ENCODE measurements at regions not wholly inside any gene's neighbourhood (a gene's known extent, or its start where the extent isn't known, plus 50 kb on each side); places are given as distances from the start of the nearest gene placed in this dataset.
"Not testable (repeated sequence)": the region's sequence is repeated elsewhere in the genome, so short reads cannot be mapped to it uniquely, and the experiment has no call there.

DNA sequence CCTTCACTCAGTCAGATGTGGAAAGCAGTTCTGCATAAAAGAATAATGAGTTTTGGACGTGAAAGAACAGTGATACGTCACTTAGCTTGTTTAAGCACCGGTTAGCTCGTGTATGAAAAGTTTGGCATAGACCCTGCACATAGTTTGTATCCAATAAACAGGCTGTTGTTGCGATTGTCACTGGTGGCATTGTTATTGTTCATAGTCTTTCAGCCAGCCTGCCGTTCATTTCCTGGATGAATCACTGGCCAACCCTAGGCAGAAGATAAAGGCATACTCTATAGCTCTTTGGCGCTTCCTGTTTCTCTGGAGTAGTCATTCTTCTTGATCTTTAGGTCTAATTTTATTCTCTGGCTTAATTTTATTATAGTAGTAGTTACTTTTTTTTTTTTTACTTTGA is 57.8 kb upstream of the ANKRD30A start:
- H3K9me3 Mint-ChIP-seq: peaks cover 33% of the 10 kb centered on the region
- DNase-seq: no peak
- ChIA-PET CTCF (no interaction called here), POLR2A (no interaction called here)
- no peaks in the 10 kb centered on the region for H3K4me1 Mint-ChIP-seq (ENCODE audit: low read depth)
- H3K27me3 Mint-ChIP-seq: no peaks in the 10 kb centered on the region
- no peak overlapping the region for H3K4me3 Mint-ChIP-seq
- no peaks in the 10 kb centered on the region for H3K36me3 Mint-ChIP-seq
- intact Hi-C loops (cut with micrococcal nuclease): no loop called here
- no peak overlapping the region for H3K27ac Mint-ChIP-seq

DNA sequence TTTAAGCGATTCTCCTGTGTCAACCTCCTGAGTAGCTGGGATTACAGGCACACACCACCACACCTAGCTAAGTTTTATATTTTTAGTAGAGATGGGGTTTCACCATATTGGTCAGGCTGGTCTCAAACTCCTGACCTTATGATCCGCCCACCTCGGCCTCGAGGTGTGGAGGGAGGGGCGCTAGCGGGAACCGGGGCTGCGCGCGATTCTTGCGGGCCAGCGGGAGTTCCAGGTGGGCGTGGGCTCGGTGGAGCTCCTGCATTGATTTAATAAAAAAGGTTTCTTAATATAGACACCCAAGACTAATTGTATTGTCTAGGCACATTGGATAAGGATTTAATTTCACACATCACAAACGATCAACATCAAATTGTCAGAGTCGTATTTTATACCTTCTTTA is 63.1 kb upstream of the ANKRD30A start:
- DNase-seq; H3K36me3 Mint-ChIP-seq; H3K27ac Mint-ChIP-seq; POLR2A ChIA-PET; H3K27me3 Mint-ChIP-seq; H3K4me3 Mint-ChIP-seq; CTCF ChIA-PET; intact Hi-C loops (cut with micrococcal nuclease); H3K4me1 Mint-ChIP-seq (ENCODE audit: low read depth): not testable (repeated sequence)
- H3K9me3 Mint-ChIP-seq: peaks cover 31% of the 10 kb centered on the region

DNA sequence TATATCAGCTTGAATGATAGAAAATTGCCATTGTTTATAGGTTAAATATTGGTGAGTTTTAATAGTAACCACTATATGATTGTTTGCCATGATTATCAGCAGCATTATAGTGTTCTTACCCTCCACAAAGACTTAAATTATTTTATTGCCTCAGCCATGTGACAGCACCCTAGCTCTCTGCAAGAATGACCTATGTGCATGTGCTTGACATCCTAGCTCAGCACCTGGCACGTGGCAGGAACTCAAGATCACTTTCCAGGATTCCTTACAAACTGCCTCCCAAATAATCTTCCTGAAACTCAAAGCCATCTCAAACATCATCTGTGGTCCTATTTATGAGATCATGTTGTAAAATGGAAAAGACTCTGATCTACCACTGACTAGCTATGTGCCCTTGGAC is 68.1 kb upstream of the ANKRD30A start:
- intact Hi-C loops (cut with micrococcal nuclease): no loop called here
- Mint-ChIP-seq H3K27ac (no peak overlapping the region), H3K4me1 (ENCODE audit: low read depth) (no peaks in the 10 kb centered on the region), H3K4me3 (no peak overlapping the region), H3K9me3 (peaks cover 20% of the 10 kb centered on the region), H3K27me3 (no peaks in the 10 kb centered on the region), H3K36me3 (no peaks in the 10 kb centered on the region)
- DNase-seq: no peak
- ChIA-PET POLR2A (no interaction called here), CTCF (no interaction called here)

DNA sequence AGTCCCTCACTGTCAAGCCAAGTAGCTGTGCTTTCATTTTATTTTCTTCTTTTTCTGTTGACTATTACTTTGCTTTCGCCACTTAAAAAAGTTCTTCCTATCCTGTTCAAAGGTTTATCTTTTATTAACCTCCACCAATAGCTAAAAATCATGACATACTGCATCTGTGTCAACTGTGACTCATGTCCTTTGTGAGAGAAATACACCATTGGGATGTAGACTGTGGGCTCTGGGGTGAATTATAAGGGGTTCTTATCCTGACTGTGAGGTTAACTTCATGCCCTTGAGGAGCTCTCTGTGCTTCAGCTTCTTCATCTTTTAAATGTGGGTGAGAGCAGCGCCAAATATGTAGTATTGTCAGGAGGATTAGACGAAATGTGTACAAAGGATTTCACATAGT is 71.9 kb upstream of the ANKRD30A start:
- no peaks in the 10 kb centered on the region for H3K36me3 Mint-ChIP-seq
- ChIA-PET CTCF (no interaction called here), POLR2A (no interaction called here)
- H3K4me3 Mint-ChIP-seq: no peak overlapping the region
- peaks cover 19% of the 10 kb centered on the region for H3K9me3 Mint-ChIP-seq
- intact Hi-C loops (cut with micrococcal nuclease): no loop called here
- H3K4me1 Mint-ChIP-seq (ENCODE audit: low read depth): no peaks in the 10 kb centered on the region
- no peaks in the 10 kb centered on the region for H3K27me3 Mint-ChIP-seq
- H3K27ac Mint-ChIP-seq: no peak overlapping the region
- no peak for DNase-seq

DNA sequence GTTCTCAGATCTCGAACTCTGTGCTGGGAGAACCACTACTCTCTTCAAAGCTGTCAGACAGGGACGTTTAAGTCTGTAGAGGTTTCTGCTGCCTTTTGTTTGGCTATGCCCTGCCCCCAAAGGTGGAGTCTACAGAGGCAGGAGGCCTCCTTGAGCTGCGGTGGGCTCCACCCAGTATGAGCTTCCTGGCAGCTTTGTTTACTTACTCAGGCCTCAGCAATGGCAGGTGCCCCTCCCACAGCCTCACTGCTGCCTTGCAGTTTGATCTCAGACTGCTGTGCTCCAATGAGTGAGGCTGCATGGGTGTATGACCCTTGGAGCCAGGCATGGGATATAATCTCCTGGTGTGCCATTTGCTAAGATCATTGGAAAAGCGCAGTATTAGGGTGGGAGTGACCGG is 75.4 kb upstream of the ANKRD30A start:
- H3K9me3 Mint-ChIP-seq: peaks cover 28% of the 10 kb centered on the region

DNA sequence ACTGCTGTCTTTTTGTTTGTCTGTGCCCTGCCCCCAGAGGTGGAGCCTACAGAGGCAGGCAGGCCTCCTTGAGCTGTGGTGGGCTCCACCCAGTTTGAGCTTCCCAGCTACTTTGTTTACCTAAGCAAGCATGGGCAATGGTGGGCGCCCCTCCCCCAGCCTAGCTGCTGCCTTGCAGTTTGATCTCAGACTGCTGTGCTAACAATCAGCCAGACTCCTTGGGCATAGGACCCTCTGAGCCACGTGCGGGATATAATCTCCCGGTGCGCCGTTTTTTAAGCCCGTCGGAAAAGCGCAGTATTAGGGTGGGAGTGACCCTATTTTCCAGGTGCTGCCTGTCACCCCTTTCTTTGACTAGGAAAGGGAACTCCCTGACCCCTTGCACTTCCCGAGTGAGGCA is 81.1 kb upstream of the ANKRD30A start:
- peaks cover 36% of the 10 kb centered on the region for H3K9me3 Mint-ChIP-seq
- H3K27me3 Mint-ChIP-seq; H3K27ac Mint-ChIP-seq; intact Hi-C loops (cut with micrococcal nuclease); DNase-seq; POLR2A ChIA-PET; H3K4me3 Mint-ChIP-seq; H3K36me3 Mint-ChIP-seq; H3K4me1 Mint-ChIP-seq (ENCODE audit: low read depth); CTCF ChIA-PET: not testable (repeated sequence)

More for the DNA sequence above, 75.4 kb upstream of the ANKRD30A start:
- intact Hi-C loops (cut with micrococcal nuclease); H3K36me3 Mint-ChIP-seq; H3K4me3 Mint-ChIP-seq; CTCF ChIA-PET; DNase-seq; H3K27me3 Mint-ChIP-seq; H3K4me1 Mint-ChIP-seq (ENCODE audit: low read depth); H3K27ac Mint-ChIP-seq; POLR2A ChIA-PET: not testable (repeated sequence)

DNA sequence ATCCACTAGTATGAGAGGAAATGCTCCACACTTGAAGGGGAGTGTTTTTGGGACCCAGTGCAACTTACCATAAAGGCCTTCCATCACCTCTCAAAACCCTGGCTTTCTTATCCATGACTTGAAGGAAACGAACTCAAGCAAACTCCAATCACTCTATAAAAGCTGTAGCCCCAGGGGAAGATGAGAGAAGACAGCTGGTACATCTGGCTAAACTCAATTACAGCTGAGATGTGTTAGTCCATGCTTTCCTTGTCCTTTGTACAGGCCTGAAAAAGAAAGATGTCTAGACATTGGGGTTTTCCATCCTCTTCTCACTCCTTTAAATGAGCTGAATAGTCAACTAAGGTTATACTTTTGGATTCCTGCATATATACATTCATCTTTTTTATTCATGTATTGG is 89.5 kb upstream of the ANKRD30A start:
- H3K4me3 Mint-ChIP-seq: no peak overlapping the region
- POLR2A ChIA-PET: no interaction called here
- H3K27me3 Mint-ChIP-seq: no peaks in the 10 kb centered on the region
- no peak for DNase-seq
- no peaks in the 10 kb centered on the region for H3K36me3 Mint-ChIP-seq
- H3K9me3 Mint-ChIP-seq: peaks cover 9% of the 10 kb centered on the region
- CTCF ChIA-PET: no interaction called here
- intact Hi-C loops (cut with micrococcal nuclease): no loop called here
- no peaks in the 10 kb centered on the region for H3K4me1 Mint-ChIP-seq (ENCODE audit: low read depth)
- no peak overlapping the region for H3K27ac Mint-ChIP-seq

DNA sequence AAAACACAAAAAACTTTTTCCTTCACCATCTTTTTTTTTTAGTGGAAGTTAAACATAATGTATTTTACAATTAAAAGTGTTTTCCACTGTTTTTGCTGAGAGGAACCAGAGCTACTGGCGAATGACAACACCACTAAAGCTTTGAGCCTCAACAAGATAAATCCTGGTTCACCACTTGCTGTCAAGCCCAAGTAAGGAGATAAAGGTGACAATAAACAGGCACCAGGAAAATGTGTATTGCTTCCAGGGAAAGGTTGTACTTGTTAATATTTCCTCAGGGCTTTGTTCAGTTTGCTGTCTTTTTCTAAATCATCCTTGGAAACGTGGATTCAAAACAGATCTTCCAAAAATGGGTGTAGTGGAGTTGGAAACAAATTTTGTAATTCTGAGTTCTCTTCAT is 109.9 kb upstream of the ANKRD30A start:
- ChIA-PET POLR2A (no interaction called here), CTCF (no interaction called here)
- Mint-ChIP-seq H3K4me1 (ENCODE audit: low read depth) (no peaks in the 10 kb centered on the region), H3K9me3 (peaks cover 19% of the 10 kb centered on the region), H3K27me3 (no peaks in the 10 kb centered on the region), H3K27ac (no peak overlapping the region), H3K36me3 (no peaks in the 10 kb centered on the region), H3K4me3 (no peak overlapping the region)
- no peak for DNase-seq
- intact Hi-C loops (cut with micrococcal nuclease): no loop called here

DNA sequence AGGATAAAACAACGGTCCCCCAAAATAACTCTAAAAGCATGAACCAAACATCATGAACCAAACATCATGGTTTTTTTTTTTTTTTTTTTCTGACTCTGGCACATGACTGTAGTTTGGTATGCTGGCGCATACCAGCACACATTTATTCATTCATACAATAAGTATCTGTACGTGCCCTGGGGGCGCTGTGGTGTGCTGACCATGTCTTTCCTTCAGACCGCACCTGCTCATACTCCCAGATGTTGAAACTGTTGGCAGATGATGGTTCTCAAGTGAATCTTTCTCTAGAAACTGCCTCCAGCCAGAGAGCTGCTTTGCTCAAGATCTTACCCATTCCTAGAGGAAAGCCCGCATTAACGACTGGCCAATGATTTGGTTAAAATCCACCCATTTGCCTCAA is 114.7 kb upstream of the ANKRD30A start:
- H3K4me1 Mint-ChIP-seq (ENCODE audit: low read depth): no peaks in the 10 kb centered on the region
- ChIA-PET CTCF (no interaction called here), POLR2A (no interaction called here)
- DNase-seq: no peak
- H3K27me3 Mint-ChIP-seq: no peaks in the 10 kb centered on the region
- no peak overlapping the region for H3K4me3 Mint-ChIP-seq
- H3K27ac Mint-ChIP-seq: no peak overlapping the region
- no peaks in the 10 kb centered on the region for H3K36me3 Mint-ChIP-seq
- peaks cover 21% of the 10 kb centered on the region for H3K9me3 Mint-ChIP-seq
- intact Hi-C loops (cut with micrococcal nuclease): no loop called here

DNA sequence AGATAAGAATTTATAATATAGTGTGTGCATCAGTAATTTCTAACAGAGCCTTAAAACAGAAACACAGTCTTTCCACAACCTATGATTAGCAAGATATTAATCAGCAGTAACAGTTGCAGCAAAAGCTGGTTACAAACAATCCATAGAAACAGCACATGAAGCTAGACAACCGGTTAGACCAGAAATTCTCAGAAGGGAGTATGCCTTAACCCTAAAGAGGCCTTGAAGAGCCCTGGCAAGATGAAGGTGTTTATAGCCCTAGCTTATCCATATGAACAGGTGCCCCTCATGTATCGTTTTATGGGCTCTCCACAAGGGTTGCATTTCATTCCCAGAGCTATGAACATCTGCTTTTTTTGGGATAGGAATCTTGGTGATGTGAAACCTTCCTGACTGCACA is 117.1 kb upstream of the ANKRD30A start:
- H3K27me3 Mint-ChIP-seq; H3K36me3 Mint-ChIP-seq; POLR2A ChIA-PET; H3K4me1 Mint-ChIP-seq (ENCODE audit: low read depth); H3K4me3 Mint-ChIP-seq; H3K27ac Mint-ChIP-seq; CTCF ChIA-PET; DNase-seq; intact Hi-C loops (cut with micrococcal nuclease): not testable (repeated sequence)
- H3K9me3 Mint-ChIP-seq: peaks cover 14% of the 10 kb centered on the region

DNA sequence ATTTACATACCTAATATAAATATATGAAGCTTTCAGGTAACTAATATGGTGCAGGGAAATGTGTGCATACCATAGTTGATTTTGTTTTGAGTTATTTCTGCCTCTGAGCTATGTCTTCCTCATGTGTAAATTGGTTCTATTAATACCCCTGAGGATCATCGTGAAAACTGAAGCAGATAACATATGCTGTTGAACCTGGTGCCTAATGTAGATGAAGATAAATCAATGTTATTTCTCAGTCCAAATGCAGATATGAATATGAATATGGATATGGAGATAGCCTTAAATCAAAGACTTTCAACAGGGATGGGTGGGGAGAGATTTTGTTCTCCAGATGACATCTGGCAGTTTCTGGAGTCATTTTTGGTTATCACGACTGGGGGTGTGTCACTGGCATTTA is 122.3 kb upstream of the ANKRD30A start:
- intact Hi-C loops (cut with micrococcal nuclease): no loop called here
- no peak for DNase-seq
- Mint-ChIP-seq H3K4me1 (ENCODE audit: low read depth) (no peaks in the 10 kb centered on the region), H3K4me3 (no peak overlapping the region), H3K36me3 (no peaks in the 10 kb centered on the region), H3K27ac (no peak overlapping the region), H3K27me3 (no peaks in the 10 kb centered on the region), H3K9me3 (peaks cover 11% of the 10 kb centered on the region)
- POLR2A ChIA-PET: no interaction called here
- CTCF ChIA-PET: no interaction called here

DNA sequence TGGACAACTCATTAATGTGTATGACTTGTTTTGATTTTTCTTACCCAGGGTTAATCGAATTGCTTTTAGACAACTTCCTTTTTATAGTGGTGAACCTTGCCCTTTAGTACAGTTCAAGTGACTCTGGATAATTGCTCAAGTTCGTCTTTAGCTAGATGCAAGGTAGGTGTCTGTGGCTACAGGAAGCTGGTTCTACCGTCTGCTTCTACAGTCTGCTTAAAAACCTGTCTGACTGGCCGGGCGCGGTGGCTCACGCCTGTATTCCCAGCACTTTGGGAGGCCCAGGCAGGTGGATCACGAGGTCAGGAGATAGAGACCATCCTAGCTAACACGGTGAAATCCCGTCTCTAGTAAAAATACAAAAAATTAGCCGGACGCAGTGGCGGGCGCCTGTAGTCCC is 129.6 kb upstream of the ANKRD30A start:
- intact Hi-C loops (cut with micrococcal nuclease); H3K27ac Mint-ChIP-seq; CTCF ChIA-PET; H3K27me3 Mint-ChIP-seq; POLR2A ChIA-PET; H3K4me3 Mint-ChIP-seq; DNase-seq; H3K4me1 Mint-ChIP-seq (ENCODE audit: low read depth); H3K36me3 Mint-ChIP-seq: not testable (repeated sequence)
- H3K9me3 Mint-ChIP-seq: peaks cover 18% of the 10 kb centered on the region

DNA sequence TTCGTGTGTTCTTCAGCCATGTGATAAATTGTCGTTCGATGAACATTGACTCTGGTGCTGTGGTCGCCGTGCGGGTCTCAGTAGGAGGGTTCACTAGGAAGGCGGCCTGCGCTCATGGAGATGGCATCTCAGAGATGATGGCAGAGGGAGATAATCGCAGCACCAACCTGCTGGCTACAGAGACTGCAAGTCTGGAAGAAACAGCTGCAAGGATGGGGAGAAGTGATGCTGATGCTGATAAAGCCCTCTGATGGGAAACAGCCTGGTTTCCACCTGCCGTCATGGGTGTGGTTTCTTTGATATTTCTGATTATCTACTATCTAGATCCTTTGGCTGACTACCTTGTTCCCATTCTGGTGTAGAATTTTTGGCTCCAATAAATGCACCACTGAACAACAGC is 130.5 kb upstream of the ANKRD30A start:
- DNase-seq: no peak
- POLR2A ChIA-PET: no interaction called here
- Mint-ChIP-seq H3K27me3 (no peaks in the 10 kb centered on the region), H3K9me3 (peaks cover 18% of the 10 kb centered on the region), H3K4me1 (ENCODE audit: low read depth) (no peaks in the 10 kb centered on the region), H3K4me3 (no peak overlapping the region), H3K36me3 (no peaks in the 10 kb centered on the region), H3K27ac (no peak overlapping the region)
- intact Hi-C loops (cut with micrococcal nuclease): no loop called here
- CTCF ChIA-PET: no interaction called here

DNA sequence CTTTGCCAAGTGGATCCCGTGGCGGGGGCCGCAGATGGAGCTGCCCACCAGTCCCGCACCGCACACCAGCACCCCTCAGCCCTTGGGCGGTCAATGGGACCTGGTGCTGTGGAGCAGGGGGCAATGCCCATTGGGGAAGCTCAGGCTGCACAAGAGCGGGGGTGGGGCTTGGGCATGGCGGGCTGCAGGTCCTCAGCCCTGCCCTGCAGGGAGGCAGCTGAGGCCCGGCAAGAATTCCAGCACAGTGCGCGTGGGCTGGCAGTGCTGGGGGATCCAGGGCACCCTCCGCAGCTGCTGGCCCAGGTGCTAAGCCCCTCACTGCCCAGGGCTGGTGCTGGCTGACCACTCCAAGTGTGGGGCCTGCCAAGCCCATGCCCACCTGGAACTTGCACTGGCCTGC is 136.2 kb upstream of the ANKRD30A start:
- intact Hi-C loops (cut with micrococcal nuclease): no loop called here
- ChIA-PET POLR2A (no interaction called here), CTCF (no interaction called here)
- no peak overlapping the region for H3K4me3 Mint-ChIP-seq
- H3K9me3 Mint-ChIP-seq: peaks cover 11% of the 10 kb centered on the region
- H3K27ac Mint-ChIP-seq: no peak overlapping the region
- no peaks in the 10 kb centered on the region for H3K4me1 Mint-ChIP-seq (ENCODE audit: low read depth)
- H3K36me3 Mint-ChIP-seq: no peaks in the 10 kb centered on the region
- DNase-seq: no peak
- no peaks in the 10 kb centered on the region for H3K27me3 Mint-ChIP-seq

All from activated CD4-positive, alpha-beta memory T cell treated with anti-CD3 and anti-CD28 coated beads for 36 hours (primary cell).